H1 (cell line): ENCODE measurements at regions not wholly inside any gene's neighbourhood (a gene's known extent, or its start where the extent isn't known, plus 50 kb on each side); places are given as distances from the start of the nearest gene placed in this dataset.

Experiments used
- CTCF ChIA-PET: fragments of 300-600 bp; sonication (Branson Sonifier 250); formaldehyde crosslinking; loops from one replicate; lab custom pipeline; 2021; ENCODE audit not compliant: partially characterized antibody; lab: Charles Lee
- POLR2A ChIA-PET: fragments of 300-600 bp; sonication (Branson Sonifier 250); formaldehyde crosslinking; loops from one replicate; lab custom pipeline; 2021; ENCODE audit warnings: inconsistent platforms; ENCODE audit not compliant: partially characterized antibody; lab: Charles Lee
- DNase-seq, 2 experiments: peaks; one replicate each; pipeline versions ENCODE4 v3.0.0 to v3.0.0-alpha.2; 2010 to 2022; ENCODE audit warnings: low spot score in 2 of 2, low read depth in 1 of 2, mixed read lengths in 1 of 2
- FAIRE-seq: peaks from 2 replicates; lab custom pipeline; 2011; peaks lifted over from hg19 to GRCh38; lab: Jason Lieb, UNC
- H2AFZ ChIP-seq: 2 replicates; pipeline ENCODE4 v1.8.1; 2012; ENCODE audit warnings: low read length, inconsistent platforms
- H2AK5ac ChIP-seq: 2 replicates; pipeline ENCODE4 v1.6.1; 2013; ENCODE audit warnings: low read depth, low read length
- H2BK120ac ChIP-seq: replicated peaks from 2 replicates; pipeline ENCODE3; 2013; ENCODE audit warnings: low read depth, low read length, inconsistent platforms
- H2BK12ac ChIP-seq: 2 replicates; pipeline ENCODE4 v1.6.1; 2013; ENCODE audit warnings: low read depth, low read length
- H2BK15ac ChIP-seq: 2 replicates; pipeline ENCODE4 v1.6.1; 2013; ENCODE audit warnings: low read length
- H2BK20ac ChIP-seq: 2 replicates; pipeline ENCODE4 v1.6.1; 2013; ENCODE audit warnings: low read length
- H2BK5ac ChIP-seq: 2 replicates; pipeline ENCODE4 v1.6.1; 2013; ENCODE audit warnings: low read depth, low read length
- H3K14ac ChIP-seq: 2 replicates; pipeline ENCODE4 v1.6.1; 2013; ENCODE audit warnings: inconsistent platforms; ENCODE audit not compliant: insufficient read length
- H3K18ac ChIP-seq: 2 replicates; pipeline ENCODE4 v1.6.1; 2013; ENCODE audit warnings: low read length; ENCODE audit errors: extremely low read depth
- H3K23ac ChIP-seq: 2 replicates; pipeline ENCODE4 v1.6.1; 2013; ENCODE audit warnings: inconsistent platforms; ENCODE audit not compliant: insufficient read length
- H3K23me2 ChIP-seq: 2 replicates; pipeline ENCODE4 v1.6.1; 2013; ENCODE audit warnings: low read depth, low read length
- H3K27ac ChIP-seq: 2 replicates; pipeline ENCODE4 v1.6.1; 2011; ENCODE audit warnings: low read depth, low read length, inconsistent platforms
- H3K27me3 ChIP-seq, 4 experiments: replicated peaks in 1 of 4; 1 replicate in 1 of 4; 2 replicates in 3 of 4; pipeline versions ENCODE4 v1.6.1 to v1.8.1; 2011 to 2013; ENCODE audit warnings: low read length in 3 of 4, mild to moderate bottlenecking in 3 of 4, inconsistent platforms in 2 of 4, mixed read lengths in 2 of 4, moderate library complexity in 1 of 4; ENCODE audit not compliant: control insufficient read depth in 3 of 4, insufficient read depth in 3 of 4; ENCODE audit errors: extremely low read depth in 1 of 4
- H3K36me3 ChIP-seq, 4 experiments: 2 replicates each; pipeline versions ENCODE4 v1.6.1 to v1.8.1; 2011 to 2013; ENCODE audit warnings: mild to moderate bottlenecking in 4 of 4, low read length in 3 of 4, moderate library complexity in 2 of 4, control low read depth in 1 of 4, inconsistent platforms in 1 of 4; ENCODE audit not compliant: insufficient read depth in 4 of 4, control insufficient read depth in 2 of 4
- H3K4ac ChIP-seq: replicated peaks from 2 replicates; pipeline ENCODE3; 2013; ENCODE audit warnings: low read length, low read depth, mixed read lengths, inconsistent platforms; ENCODE audit not compliant: insufficient read length
- H3K4me1 ChIP-seq, 4 experiments: replicated peaks in 1 of 4; 1 replicate in 1 of 4; 2 replicates in 3 of 4; pipeline versions ENCODE4 v1.6.1 to v1.8.1; 2011 to 2013; ENCODE audit warnings: low read length in 3 of 4, inconsistent platforms in 2 of 4, mixed read lengths in 1 of 4; ENCODE audit not compliant: insufficient read depth in 4 of 4, control insufficient read depth in 3 of 4
- H3K4me2 ChIP-seq, 2 experiments: 2 replicates each; pipeline versions ENCODE4 v1.6.1 to v1.8.1; 2011 to 2013; ENCODE audit warnings: low read depth in 2 of 2, low read length in 2 of 2, control low read depth in 1 of 2, inconsistent platforms in 1 of 2, mild to moderate bottlenecking in 1 of 2; ENCODE audit not compliant: insufficient read depth in 1 of 2
- H3K4me3 ChIP-seq, 4 experiments: fragments of 200-600, 300-600 bp in 1 of 4; sonication (generic), shearing (Covaris generic), sonication (Bioruptor Twin) in 1 of 4; 2 replicates each; pipeline versions ENCODE4 v1.5.1 to v1.8.1; 2011 to 2016; ENCODE audit warnings: low read length in 4 of 4, low read depth in 3 of 4, control low read depth in 2 of 4, inconsistent platforms in 2 of 4, mild to moderate bottlenecking in 2 of 4, mixed read lengths in 1 of 4, moderate library complexity in 1 of 4; ENCODE audit not compliant: insufficient read depth in 2 of 4; ENCODE audit errors: extremely low read depth in 1 of 4
- H3K56ac ChIP-seq: replicated peaks from 2 replicates; pipeline ENCODE3; 2013; ENCODE audit warnings: low read depth, mild to moderate bottlenecking, mixed read lengths, low read length, inconsistent platforms; ENCODE audit not compliant: insufficient read length
- H3K79me1 ChIP-seq: 2 replicates; pipeline ENCODE4 v1.6.1; 2013; ENCODE audit warnings: low read depth, low read length, control low read depth
- H3K79me2 ChIP-seq, 2 experiments: 2 replicates each; pipeline versions ENCODE4 v1.6.1 to v1.8.1; 2012 to 2013; ENCODE audit warnings: low read length in 2 of 2, mild to moderate bottlenecking in 2 of 2, inconsistent platforms in 1 of 2; ENCODE audit not compliant: insufficient read depth in 2 of 2, control insufficient read depth in 1 of 2
- H3K9ac ChIP-seq, 4 experiments: replicated peaks in 1 of 4; 1 replicate in 1 of 4; 2 replicates in 3 of 4; pipeline versions ENCODE4 v1.6.1 to v1.8.1; 2011 to 2013; ENCODE audit warnings: low read depth in 3 of 4, low read length in 3 of 4, control low read depth in 2 of 4, mild to moderate bottlenecking in 2 of 4, moderate library complexity in 2 of 4, inconsistent platforms in 1 of 4; ENCODE audit errors: extremely low read depth in 1 of 4
- H3K9me3 ChIP-seq, 2 experiments: 2 replicates each; pipeline versions ENCODE4 v1.6.1 to v1.8.1; 2012 to 2013; ENCODE audit warnings: mild to moderate bottlenecking in 2 of 2, moderate library complexity in 2 of 2, control low read depth in 1 of 2, inconsistent platforms in 1 of 2, low read depth in 1 of 2, low read length in 1 of 2, mixed read lengths in 1 of 2; ENCODE audit not compliant: insufficient read depth in 2 of 2
- H4K20me1 ChIP-seq, 2 experiments: replicated peaks in 1 of 2; 2 replicates each; pipeline versions ENCODE3 to v1.8.1; 2011 to 2013; ENCODE audit warnings: inconsistent platforms in 2 of 2, low read length in 2 of 2, mild to moderate bottlenecking in 1 of 2; ENCODE audit not compliant: insufficient read depth in 2 of 2, control insufficient read depth in 1 of 2
- H4K5ac ChIP-seq: 2 replicates; pipeline ENCODE4 v1.6.1; 2013; ENCODE audit warnings: low read length, low read depth, mixed read lengths, inconsistent platforms; ENCODE audit not compliant: insufficient read length
- H4K8ac ChIP-seq: 2 replicates; pipeline ENCODE4 v1.8.0; 2013; ENCODE audit warnings: mild to moderate bottlenecking, moderate library complexity, low read length, inconsistent platforms; ENCODE audit not compliant: insufficient read depth; ENCODE audit errors: extremely low read depth
- H4K91ac ChIP-seq: replicated peaks from 2 replicates; pipeline ENCODE3; 2013; ENCODE audit warnings: low read length, mixed read lengths, inconsistent platforms; ENCODE audit not compliant: insufficient read length
- BCL11A ChIP-seq, 2 experiments: IDR thresholded peaks; one replicate each; pipeline ENCODE4 v1.6.1; 2011; ENCODE audit warnings: low read depth in 2 of 2, low read length in 2 of 2, mild to moderate bottlenecking in 2 of 2
- BRCA1 ChIP-seq: IDR thresholded peaks from 2 replicates; pipeline ENCODE4 v1.6.1; 2012; ENCODE audit warnings: low read depth, low read length, improper control_type of control experiment
- CREB1 ChIP-seq: IDR thresholded peaks from 2 replicates; pipeline ENCODE4 v1.6.1; 2012; ENCODE audit warnings: inconsistent platforms
- EP300 ChIP-seq, 2 experiments: IDR thresholded peaks; 1 replicate in 1 of 2; 2 replicates in 1 of 2; pipeline ENCODE4 v1.6.1; 2011 to 2012; ENCODE audit warnings: low read depth in 2 of 2, low read length in 2 of 2, mild to moderate bottlenecking in 2 of 2, borderline replicate concordance in 1 of 2, inconsistent platforms in 1 of 2, moderate library complexity in 1 of 2
- EZH2 ChIP-seq: fragments of 200-600 bp; sonication (generic); IDR thresholded peaks from 2 replicates; pipeline ENCODE4 v1.7.1; 2012; ENCODE audit warnings: low read depth, mild to moderate bottlenecking, moderate library complexity, low read length, inconsistent platforms; ENCODE audit not compliant: severe bottlenecking
- HDAC2 ChIP-seq, 2 experiments: fragments of 300-600 bp in 1 of 2; sonication (generic) in 1 of 2; IDR thresholded peaks; 2 replicates each; pipeline ENCODE4 v1.6.1; 2011 to 2012; ENCODE audit warnings: low read depth in 2 of 2, low read length in 2 of 2, mild to moderate bottlenecking in 2 of 2, moderate library complexity in 2 of 2, borderline replicate concordance in 1 of 2, inconsistent platforms in 1 of 2
- JUND ChIP-seq: IDR thresholded peaks from 2 replicates; pipeline ENCODE4 v1.6.1; 2011; ENCODE audit warnings: mild to moderate bottlenecking, improper control_type of control experiment, low read length
- MAFK ChIP-seq: IDR thresholded peaks from 2 replicates; pipeline ENCODE4 v1.6.1; 2012; ENCODE audit warnings: low read depth, mild to moderate bottlenecking, improper control_type of control experiment, low read length
- NANOG ChIP-seq: IDR thresholded peaks from 2 replicates; pipeline ENCODE4 v1.6.1; 2011; ENCODE audit warnings: low read length, low read depth, mild to moderate bottlenecking, inconsistent platforms; ENCODE audit not compliant: insufficient read depth, poor library complexity, severe bottlenecking
- NRF1 ChIP-seq: IDR thresholded peaks from 2 replicates; pipeline ENCODE4 v1.6.1; 2011; ENCODE audit warnings: mild to moderate bottlenecking, low read depth, low read length, improper control_type of control experiment
- RXRA ChIP-seq: IDR thresholded peaks from 2 replicates; pipeline ENCODE4 v1.6.1; 2011; ENCODE audit warnings: low read depth, mild to moderate bottlenecking, low read length, moderate library complexity; ENCODE audit not compliant: insufficient read depth
- SIN3A ChIP-seq, 2 experiments: IDR thresholded peaks in 1 of 2; conservative IDR thresholded peaks in 1 of 2; 2 replicates each; pipeline ENCODE4 v1.6.1; 2011 to 2012; ENCODE audit warnings: low read length in 2 of 2, improper control_type of control experiment in 1 of 2, low read depth in 1 of 2, mild to moderate bottlenecking in 1 of 2
- SIX5 ChIP-seq: IDR thresholded peaks from 2 replicates; pipeline ENCODE4 v1.6.1; 2011; ENCODE audit warnings: mild to moderate bottlenecking, low read depth, low read length
- SP2 ChIP-seq: IDR thresholded peaks from 2 replicates; pipeline ENCODE4 v1.6.1; 2012; ENCODE audit warnings: mild to moderate bottlenecking, low read length, inconsistent platforms
- SUZ12 ChIP-seq: fragments of 200-600 bp; sonication (generic); IDR thresholded peaks from 2 replicates; pipeline ENCODE4 v1.6.1; 2012; ENCODE audit warnings: mild to moderate bottlenecking, inconsistent platforms, low read length, moderate library complexity, mixed read lengths
- TCF12 ChIP-seq: IDR thresholded peaks from 2 replicates; pipeline ENCODE4 v1.6.1; 2011; ENCODE audit warnings: low read depth, mild to moderate bottlenecking, low read length
- ZNF274 ChIP-seq: IDR thresholded peaks from 2 replicates; pipeline ENCODE4 v1.7.0; 2012; ENCODE audit warnings: low read length, borderline replicate concordance; ENCODE audit errors: extremely low read depth

DNA sequence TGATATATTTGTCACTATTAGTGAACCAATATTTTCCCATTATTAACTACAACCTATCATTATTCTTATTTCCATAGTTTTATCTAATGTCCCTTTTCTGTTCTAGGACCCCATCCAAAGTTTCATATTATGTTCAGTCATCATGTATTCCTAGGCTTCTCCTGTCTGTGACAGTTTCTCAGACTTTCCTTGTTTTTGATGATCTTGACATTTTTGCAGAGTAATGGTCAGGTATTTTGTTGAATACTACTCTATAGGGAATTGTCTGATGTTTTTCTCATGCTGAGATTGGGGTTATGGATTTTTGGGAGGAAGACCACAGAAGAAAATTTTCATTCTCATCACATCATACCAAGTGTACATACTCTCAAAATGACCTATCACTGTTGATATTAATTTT is 684.6 kb downstream of the PLCL1 start:
- H3K23me2 ChIP-seq, result no peaks in the 10 kb centered on the region
- H4K20me1 ChIP-seq, result no peaks in the 10 kb centered on the region
- no peak overlapping the region for H3K9ac ChIP-seq
- no peaks in the 10 kb centered on the region for H3K27me3 ChIP-seq
- no peak overlapping the region for H3K56ac ChIP-seq
- H2BK20ac ChIP-seq, result no peak overlapping the region
- ChIA-PET POLR2A (no interaction called here), CTCF (no interaction called here)
- no peak overlapping the region for H3K14ac ChIP-seq
- no peak for FAIRE-seq
- H3K4me3 ChIP-seq, result no peak overlapping the region
- no peaks in the 10 kb centered on the region for H3K79me1 ChIP-seq
- no peaks in the 10 kb centered on the region for H3K36me3 ChIP-seq
- H2BK15ac ChIP-seq, result no peak overlapping the region
- no peak overlapping the region for H2BK12ac ChIP-seq
- no peak overlapping the region for H4K8ac ChIP-seq
- H4K5ac ChIP-seq, result no peak overlapping the region
- H3K4ac ChIP-seq, result no peak overlapping the region
- H4K91ac ChIP-seq, result no peak overlapping the region
- no peak overlapping the region for H2AFZ ChIP-seq
- H3K4me2 ChIP-seq, result no peak overlapping the region
- H3K27ac ChIP-seq, result no peak overlapping the region
- no peak overlapping the region for H2AK5ac ChIP-seq
- H2BK5ac ChIP-seq, result no peak overlapping the region
- no peak overlapping the region for H2BK120ac ChIP-seq
- H3K9me3 ChIP-seq, result no peaks in the 10 kb centered on the region
- H3K23ac ChIP-seq, result no peak overlapping the region
- no peak overlapping the region for H3K18ac ChIP-seq
- no peaks in the 10 kb centered on the region for H3K4me1 ChIP-seq
- no peak for DNase-seq
- H3K79me2 ChIP-seq, result no peaks in the 10 kb centered on the region
- TF ChIP-seq BRCA1 (no peak), JUND (no peak), NANOG (no peak), BCL11A (IDR thresholded peaks at IDR 0.05; ENCODE audit: low read depth in 2 of 2, low read length in 2 of 2) (no peak), SUZ12 (no peak), TCF12 (no peak), SIN3A (conservative IDR thresholded peaks at IDR 0.05 in 1 of 2, IDR thresholded peaks at IDR 0.05 in 1 of 2; ENCODE audit: low read depth in 1 of 2, low read length in 2 of 2) (no peak), ZNF274 (no peak), EP300 (IDR thresholded peaks at IDR 0.05; ENCODE audit: borderline replicate concordance in 1 of 2, low read depth in 2 of 2, low read length in 2 of 2) (no peak), MAFK (no peak), SIX5 (no peak), CREB1 (no peak), RXRA (no peak), EZH2 (no peak), SP2 (no peak), HDAC2 (IDR thresholded peaks at IDR 0.05; ENCODE audit: borderline replicate concordance in 1 of 2, low read depth in 2 of 2, low read length in 2 of 2) (no peak), NRF1 (no peak)
